NCI-H1105 (cell line): ENCODE measurements at regions not wholly inside any gene's neighbourhood (a gene's known extent, or its start where the extent isn't known, plus 50 kb on each side); places are given as distances from the start of the nearest gene placed in this dataset.
A peak's percentile ranks its signal among the peaks of the same experiment; 100 is the strongest.

ENCODE experiments used
- DNase-seq: peaks from one replicate; lab custom pipeline; 2025; lab: John Stamatoyannopoulos, UW

GRCh38 chr6:170483413-170483812 is 69.7 kb downstream of the PSMB1 start:
- no peak for DNase-seq

- no peak for DNase-seq
These were observed 72.9 kb downstream of the PSMB1 start for GRCh38 chr6:170480050-170480692.

GRCh38 chr6:170476360-170476759 is 76.7 kb downstream of the PSMB1 start:
- DNase-seq = no peak

- no peak for DNase-seq
These were observed 78.0 kb downstream of the PSMB1 start for GRCh38 chr6:170475118-170475517.

GRCh38 chr6:170473801-170474200 is 79.3 kb downstream of the PSMB1 start:
- DNase-seq = no peak

GRCh38 chr6:170473301-170473717 is 79.8 kb downstream of the PSMB1 start:
- peak; percentile 11 for DNase-seq

GRCh38 chr6:170471491-170471890 is 81.6 kb downstream of the PSMB1 start:
- DNase-seq = no peak

- no peak for DNase-seq
These were observed 82.4 kb downstream of the PSMB1 start for GRCh38 chr6:170470734-170471133.

- DNase-seq = no peak
These were observed 88.6 kb downstream of the PSMB1 start for GRCh38 chr6:170464524-170464979.

GRCh38 chr6:170464080-170464479 is 89.0 kb downstream of the PSMB1 start:
- no peak for DNase-seq

- DNase-seq = no peak
These were observed 89.9 kb downstream of the PSMB1 start for GRCh38 chr6:170463101-170463721.

- DNase-seq = peak; percentile 9
These were observed 90.6 kb downstream of the PSMB1 start for GRCh38 chr6:170462366-170463020.

- no peak for DNase-seq
These were observed 91.3 kb downstream of the PSMB1 start for GRCh38 chr6:170461556-170462365.

GRCh38 chr6:170461111-170461510 is 92.0 kb downstream of the PSMB1 start:
- DNase-seq = no peak

GRCh38 chr6:170460641-170461040 is 92.5 kb downstream of the PSMB1 start:
- DNase-seq = no peak

GRCh38 chr6:170459451-170459850 is 93.7 kb downstream of the PSMB1 start:
- DNase-seq = no peak

- DNase-seq = no peak
These were observed 96.0 kb downstream of the PSMB1 start for GRCh38 chr6:170456886-170457698.
